ENCODE measurements at regions not wholly inside any gene's neighbourhood (a gene's known extent, or its start where the extent isn't known, plus 50 kb on each side); places are given as distances from the start of the nearest gene placed in this dataset.

GRCh38 chr6:169156108-169156792 is 97.4 kb downstream of the THBS2 start:
- H3K4me1 ChIP-seq (ENCODE audit: insufficient read depth, low read length): no peaks in the 10 kb centered on the region

DNA sequence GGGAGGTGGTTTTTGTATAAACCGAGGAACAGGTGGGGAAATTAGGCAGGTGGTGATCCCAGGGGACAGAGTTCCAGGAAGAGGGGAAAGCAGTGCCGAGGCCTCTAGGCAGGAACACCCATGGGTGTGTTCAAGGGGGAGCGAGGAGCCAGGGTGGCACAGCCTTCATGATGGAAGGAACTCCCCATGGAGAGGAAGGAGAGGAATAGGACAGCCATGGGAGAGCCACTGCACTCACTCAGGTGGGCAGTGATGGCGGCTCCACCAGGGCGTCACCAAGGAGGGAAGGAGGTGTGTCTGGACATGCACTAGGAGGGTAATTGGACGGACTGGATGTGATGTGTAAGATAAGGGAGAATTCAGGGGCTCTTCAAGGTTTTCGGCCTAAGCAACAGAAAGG is 98.2 kb downstream of the THBS2 start:
- no peak overlapping the region for H3K4me3 ChIP-seq (ENCODE audit: low read length)
- H3K27me3 ChIP-seq (ENCODE audit: insufficient read depth, low read length): peaks cover 3% of the 10 kb centered on the region
- H3K4me1 ChIP-seq (ENCODE audit: insufficient read depth, low read length): no peaks in the 10 kb centered on the region
- no peaks in the 10 kb centered on the region for H3K9me3 ChIP-seq (ENCODE audit: low read depth, low read length)

More at GRCh38 chr6:169156108-169156792, 97.4 kb downstream of the THBS2 start:
- Histone ChIP-seq H3K27me3 (ENCODE audit: insufficient read depth, low read length) (peaks cover 3% of the 10 kb centered on the region), H3K4me3 (ENCODE audit: low read length) (no peak overlapping the region), H3K9me3 (ENCODE audit: low read depth, low read length) (no peaks in the 10 kb centered on the region)

DNA sequence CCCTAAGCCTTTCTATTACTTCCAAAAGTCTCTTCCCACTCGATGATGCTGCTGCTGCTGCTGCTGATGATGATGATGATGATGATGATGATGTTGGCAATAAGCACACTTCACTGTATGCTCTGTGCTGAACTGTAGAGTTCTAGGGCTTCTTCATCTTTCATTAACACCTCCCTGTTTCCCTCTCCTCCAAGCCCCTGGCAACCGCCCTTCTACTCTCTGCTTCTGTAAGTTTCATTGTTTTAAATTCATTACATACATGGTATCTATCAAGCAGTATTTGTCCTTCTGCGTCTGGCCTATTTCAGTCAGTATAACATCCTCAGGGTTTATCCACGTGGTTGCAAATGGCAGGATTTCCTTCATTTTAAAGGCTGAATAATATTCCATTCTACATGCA is 100.2 kb downstream of the THBS2 start:
- H3K27me3 ChIP-seq (ENCODE audit: insufficient read depth, low read length): peaks cover 3% of the 10 kb centered on the region
- H3K9me3 ChIP-seq (ENCODE audit: low read depth, low read length): peaks cover 9% of the 10 kb centered on the region
- no peaks in the 10 kb centered on the region for H3K4me1 ChIP-seq (ENCODE audit: insufficient read depth, low read length)
- no peak overlapping the region for H3K4me3 ChIP-seq (ENCODE audit: low read length)

GRCh38 chr6:169146521-169146920 is 107.1 kb downstream of the THBS2 start:
- peaks cover 9% of the 10 kb centered on the region for H3K9me3 ChIP-seq (ENCODE audit: low read depth, low read length)

DNA sequence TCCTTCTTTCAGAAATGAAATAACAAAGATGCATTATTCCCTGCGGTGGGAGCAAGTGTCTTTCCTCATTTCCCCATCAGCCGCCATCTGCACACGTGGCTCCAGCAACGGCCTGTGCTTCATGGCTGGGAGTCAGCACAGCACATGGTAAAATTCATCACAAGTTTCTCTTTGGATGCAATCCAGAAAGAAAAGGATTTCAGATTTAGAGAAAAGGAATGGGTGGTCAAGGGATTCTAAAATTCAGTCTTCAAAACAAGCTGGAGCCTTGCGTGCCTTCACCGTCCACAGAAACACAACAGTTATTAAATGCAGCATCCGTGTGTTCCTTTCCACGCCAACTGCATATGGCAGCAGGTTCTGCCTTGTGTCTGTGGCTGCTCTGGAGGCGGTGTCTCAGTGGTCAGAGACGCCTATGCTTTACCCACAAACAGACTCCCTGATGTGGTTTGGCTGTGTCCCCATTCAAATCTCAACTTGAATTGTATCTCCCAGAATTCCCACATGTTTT is 107.6 kb downstream of the THBS2 start:
- no peaks in the 10 kb centered on the region for H3K4me1 ChIP-seq (ENCODE audit: insufficient read depth, low read length)
- H3K9me3 ChIP-seq (ENCODE audit: low read depth, low read length): peaks cover 9% of the 10 kb centered on the region
- no peak overlapping the region for H3K4me3 ChIP-seq (ENCODE audit: low read length)
- no peaks in the 10 kb centered on the region for H3K27me3 ChIP-seq (ENCODE audit: insufficient read depth, low read length)

More at GRCh38 chr6:169146521-169146920, 107.1 kb downstream of the THBS2 start:
- H3K4me1 ChIP-seq (ENCODE audit: insufficient read depth, low read length): no peaks in the 10 kb centered on the region
- H3K27me3 ChIP-seq (ENCODE audit: insufficient read depth, low read length): peaks cover 3% of the 10 kb centered on the region
- no peak overlapping the region for H3K4me3 ChIP-seq (ENCODE audit: low read length)

- Histone ChIP-seq H3K4me3 (ENCODE audit: low read length) (no peak overlapping the region), H3K4me1 (ENCODE audit: insufficient read depth, low read length) (no peaks in the 10 kb centered on the region), H3K27me3 (ENCODE audit: insufficient read depth, low read length) (no peaks in the 10 kb centered on the region), H3K9me3 (ENCODE audit: low read depth, low read length) (peaks cover 9% of the 10 kb centered on the region)
These were observed 108.2 kb downstream of the THBS2 start for GRCh38 chr6:169145496-169145895.

DNA sequence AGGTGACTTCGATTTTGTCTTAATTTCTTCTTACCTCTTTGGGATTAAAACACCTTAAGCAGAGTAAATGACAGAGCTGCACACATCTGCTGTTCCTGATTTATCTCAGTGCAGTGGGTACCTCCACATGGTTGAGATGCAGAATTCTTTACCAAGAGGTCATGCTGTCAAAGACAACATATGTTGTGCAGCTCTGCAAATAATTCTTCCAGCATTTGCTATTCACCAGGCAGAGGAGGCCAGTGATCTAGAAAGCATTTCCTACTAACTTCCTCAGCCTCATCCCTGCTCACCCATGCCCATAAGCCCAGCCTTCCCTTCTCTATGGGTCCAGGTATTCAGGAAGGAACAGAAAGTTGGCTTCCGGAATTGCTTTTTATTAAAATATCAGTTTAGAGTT is 109.3 kb downstream of the THBS2 start:
- peaks cover under 1% of the 10 kb centered on the region for H3K9me3 ChIP-seq (ENCODE audit: low read depth, low read length)
- H3K4me3 ChIP-seq (ENCODE audit: low read length): no peak overlapping the region
- no peaks in the 10 kb centered on the region for H3K4me1 ChIP-seq (ENCODE audit: insufficient read depth, low read length)
- H3K27me3 ChIP-seq (ENCODE audit: insufficient read depth, low read length): no peaks in the 10 kb centered on the region

DNA sequence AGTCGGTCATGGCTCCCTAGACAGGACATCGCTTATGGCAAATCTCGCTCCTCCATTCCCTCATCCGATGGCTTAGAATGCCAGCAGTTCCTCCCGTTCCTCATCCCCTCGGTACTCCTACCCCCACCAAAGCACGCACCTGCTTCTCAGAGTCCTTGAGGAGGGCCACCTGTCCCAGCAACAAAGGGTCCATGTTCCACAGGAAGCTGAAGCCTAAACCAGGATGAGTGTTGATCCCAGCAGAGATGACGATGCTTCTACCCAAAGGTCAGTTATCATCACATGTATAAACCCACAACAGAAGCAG is 111.2 kb downstream of the THBS2 start:
- H3K4me1 ChIP-seq (ENCODE audit: insufficient read depth, low read length): no peaks in the 10 kb centered on the region
- no peak overlapping the region for H3K4me3 ChIP-seq (ENCODE audit: low read length)
- H3K9me3 ChIP-seq (ENCODE audit: low read depth, low read length): no peaks in the 10 kb centered on the region
- no peaks in the 10 kb centered on the region for H3K27me3 ChIP-seq (ENCODE audit: insufficient read depth, low read length)

DNA sequence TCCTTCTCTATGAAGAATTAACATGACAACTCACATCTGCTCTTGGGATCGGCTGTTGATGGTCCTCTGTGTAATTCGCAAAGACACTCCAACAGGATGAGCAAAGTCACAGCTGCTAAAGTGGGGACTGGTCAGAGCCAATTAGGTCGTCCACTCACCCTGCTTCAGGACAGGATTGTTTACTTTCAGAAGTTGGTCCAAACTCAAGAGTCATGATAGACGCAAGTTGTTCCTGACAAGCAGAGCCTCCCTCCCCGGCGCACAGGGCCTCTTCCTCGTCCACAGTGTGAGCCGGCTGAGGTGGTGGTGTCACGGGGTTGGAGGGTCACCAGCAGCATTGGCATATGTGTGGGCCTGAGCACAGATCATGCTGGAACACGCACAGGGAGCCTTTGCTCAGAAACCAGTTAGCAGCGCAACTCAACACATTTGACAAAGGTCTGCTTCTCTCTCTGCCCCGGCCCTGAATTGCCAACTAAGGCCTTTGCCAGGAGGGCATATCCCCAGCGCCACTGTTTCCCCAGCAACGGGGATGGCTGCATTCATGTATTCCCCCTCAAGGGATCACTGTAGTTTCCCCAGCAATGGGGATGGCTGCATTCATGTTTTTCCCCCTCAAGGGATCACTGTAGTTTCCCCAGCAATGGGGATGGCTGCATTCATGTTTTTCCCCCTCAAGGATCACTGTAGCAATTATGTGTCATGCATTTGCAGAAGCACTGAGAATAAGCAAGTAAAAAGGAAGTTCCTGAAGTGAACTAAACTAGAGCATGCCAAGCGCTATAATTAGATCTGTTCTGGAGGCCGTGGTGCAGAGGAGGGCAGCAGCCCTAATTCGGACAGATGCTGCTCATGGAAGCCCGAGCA is 111.7 kb downstream of the THBS2 start:
- Histone ChIP-seq H3K4me1 (ENCODE audit: insufficient read depth, low read length) (no peaks in the 10 kb centered on the region), H3K4me3 (ENCODE audit: low read length) (no peak overlapping the region), H3K27me3 (ENCODE audit: insufficient read depth, low read length) (no peaks in the 10 kb centered on the region), H3K9me3 (ENCODE audit: low read depth, low read length) (no peaks in the 10 kb centered on the region)

DNA sequence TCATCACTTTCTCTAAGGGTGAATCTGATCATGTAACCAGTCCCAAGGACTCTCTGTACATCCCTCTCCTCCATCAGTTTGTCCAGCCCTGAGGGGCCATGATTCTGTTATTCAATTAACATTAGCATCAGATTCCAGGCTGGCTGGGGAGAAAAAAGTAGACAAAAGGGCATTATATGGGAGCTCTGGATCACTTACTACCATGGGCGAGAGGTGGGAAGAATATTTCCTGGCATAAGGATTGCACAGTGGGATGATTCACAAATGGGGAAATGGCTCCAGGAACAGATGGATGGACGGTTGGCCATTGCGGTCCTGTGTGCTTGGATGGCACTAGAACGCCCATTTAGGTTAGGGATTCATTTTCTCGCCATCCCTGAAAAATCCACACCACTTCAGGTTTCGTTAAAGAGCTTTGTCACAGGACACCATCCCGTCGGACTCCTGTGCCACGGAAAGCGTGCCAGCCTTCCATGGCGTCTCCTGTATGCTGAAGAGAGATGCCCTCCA is 112.6 kb downstream of the THBS2 start:
- no peaks in the 10 kb centered on the region for H3K4me1 ChIP-seq (ENCODE audit: insufficient read depth, low read length)
- H3K4me3 ChIP-seq (ENCODE audit: low read length): no peak overlapping the region
- H3K9me3 ChIP-seq (ENCODE audit: low read depth, low read length): no peaks in the 10 kb centered on the region
- H3K27me3 ChIP-seq (ENCODE audit: insufficient read depth, low read length): no peaks in the 10 kb centered on the region

DNA sequence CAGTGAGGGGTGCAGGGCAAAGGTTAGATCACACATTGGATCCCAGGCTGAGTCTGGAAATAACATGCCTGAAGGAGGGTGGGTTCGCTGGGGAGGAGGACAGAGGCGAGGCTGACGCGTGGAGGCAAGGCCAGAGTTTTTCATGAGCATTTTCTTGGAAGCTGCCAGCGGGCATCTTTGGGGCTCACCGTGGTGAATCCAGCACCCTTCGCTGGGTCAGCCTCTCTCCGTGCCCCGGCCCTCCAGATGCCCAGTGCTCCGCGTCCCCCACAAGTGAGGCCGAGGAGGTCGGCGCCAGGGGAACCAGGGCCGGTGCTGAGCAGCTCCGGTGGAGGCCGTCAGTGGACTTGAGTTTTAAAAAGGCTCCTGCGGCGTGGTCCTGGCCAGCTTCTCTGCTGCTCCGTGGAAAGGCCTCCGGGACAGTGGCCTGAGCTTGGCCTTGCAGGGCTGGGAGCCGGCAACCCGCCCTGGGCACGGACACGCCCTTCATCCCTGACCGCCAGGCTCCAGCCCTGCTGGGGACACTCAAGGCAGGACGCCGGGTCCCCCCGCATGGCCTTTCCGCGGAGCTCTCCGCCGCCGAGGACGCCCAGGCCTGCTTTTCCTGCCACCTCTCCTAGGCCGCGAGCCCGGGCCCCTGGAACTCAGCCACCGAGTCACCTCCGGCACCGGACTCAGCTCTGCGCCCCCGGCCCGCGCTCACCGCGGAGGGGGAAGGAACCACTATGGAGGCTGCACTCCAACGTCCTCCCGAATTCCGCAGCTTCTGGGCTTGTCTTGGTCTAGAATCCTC is 114.3 kb downstream of the THBS2 start:
- Histone ChIP-seq H3K9me3 (ENCODE audit: low read depth, low read length) (no peaks in the 10 kb centered on the region), H3K4me3 (ENCODE audit: low read length) (no peak overlapping the region)

GRCh38 chr6:169132352-169132940 is 121.2 kb downstream of the THBS2 start:
- no peak overlapping the region for H3K4me3 ChIP-seq (ENCODE audit: low read length)
- H3K9me3 ChIP-seq (ENCODE audit: low read depth, low read length): no peaks in the 10 kb centered on the region
- no peaks in the 10 kb centered on the region for H3K27me3 ChIP-seq (ENCODE audit: insufficient read depth, low read length)
- H3K4me1 ChIP-seq (ENCODE audit: insufficient read depth, low read length): no peaks in the 10 kb centered on the region

More for the DNA sequence above, 114.3 kb downstream of the THBS2 start:
- Histone ChIP-seq H3K27me3 (ENCODE audit: insufficient read depth, low read length) (no peaks in the 10 kb centered on the region), H3K4me1 (ENCODE audit: insufficient read depth, low read length) (no peaks in the 10 kb centered on the region)

- H3K4me1 ChIP-seq (ENCODE audit: insufficient read depth, low read length): no peaks in the 10 kb centered on the region
- no peaks in the 10 kb centered on the region for H3K9me3 ChIP-seq (ENCODE audit: low read depth, low read length)
- H3K4me3 ChIP-seq (ENCODE audit: low read length): no peak overlapping the region
- no peaks in the 10 kb centered on the region for H3K27me3 ChIP-seq (ENCODE audit: insufficient read depth, low read length)
These were observed 122.3 kb downstream of the THBS2 start for GRCh38 chr6:169131390-169131789.

GRCh38 chr6:169130113-169130512 is 123.5 kb downstream of the THBS2 start:
- Histone ChIP-seq H3K4me3 (ENCODE audit: low read length) (no peak overlapping the region), H3K9me3 (ENCODE audit: low read depth, low read length) (no peaks in the 10 kb centered on the region), H3K27me3 (ENCODE audit: insufficient read depth, low read length) (no peaks in the 10 kb centered on the region), H3K4me1 (ENCODE audit: insufficient read depth, low read length) (no peaks in the 10 kb centered on the region)

Measured in mononuclear cell (primary cell).